Loucy (cell line): ENCODE measurements at regions not wholly inside any gene's neighbourhood (a gene's known extent, or its start where the extent isn't known, plus 50 kb on each side); places are given as distances from the start of the nearest gene placed in this dataset.

Experiments used
- H2AFZ ChIP-seq: fragments of 200-600 bp; sonication (generic); 2 replicates; pipeline ENCODE4 v1.6.0; 2016; ENCODE audit warnings: antibody characterized with exemption, mild to moderate bottlenecking, low read length, moderate library complexity
- H3F3A ChIP-seq: fragments of 200-600 bp; 2 replicates; pipeline ENCODE4 v1.6.0; 2016; ENCODE audit warnings: antibody characterized with exemption, low read depth, mild to moderate bottlenecking
- H3K27me3 ChIP-seq: fragments of 200-600 bp; sonication (generic); 2 replicates; pipeline ENCODE4 v1.6.1; 2014; ENCODE audit warnings: low read length, mild to moderate bottlenecking; ENCODE audit not compliant: insufficient read depth, poor library complexity, severe bottlenecking
- H3K36me3 ChIP-seq: fragments of 200-600 bp; sonication (generic); 2 replicates; pipeline ENCODE4 v1.6.1; 2016; ENCODE audit warnings: low read length; ENCODE audit not compliant: insufficient read depth
- H3K4me1 ChIP-seq: fragments of 200-600 bp; sonication (generic); 2 replicates; pipeline ENCODE4 v1.5.1; 2014; ENCODE audit warnings: low read length, mild to moderate bottlenecking; ENCODE audit not compliant: insufficient read depth, poor library complexity, severe bottlenecking
- H3K4me2 ChIP-seq: fragments of 200-600 bp; sonication (generic); 2 replicates; pipeline ENCODE4 v1.6.0; 2014; ENCODE audit warnings: antibody characterized with exemption, low read length, low read depth, mild to moderate bottlenecking; ENCODE audit not compliant: poor library complexity, severe bottlenecking
- H3K4me3 ChIP-seq: fragments of 200-600 bp; sonication (generic); 2 replicates; pipeline ENCODE4 v1.5.1; 2014; ENCODE audit warnings: low read length, mild to moderate bottlenecking, mixed read lengths; ENCODE audit not compliant: poor library complexity, severe bottlenecking
- H3K79me2 ChIP-seq: fragments of 200-600 bp; sonication (generic); 2 replicates; pipeline ENCODE4 v1.6.1; 2014; ENCODE audit warnings: low read length; ENCODE audit not compliant: insufficient read depth
- H3K9ac ChIP-seq: fragments of 200-600 bp; sonication (generic); 2 replicates; pipeline ENCODE4 v1.6.0; 2014; ENCODE audit warnings: mild to moderate bottlenecking, low read depth, low read length, moderate library complexity; ENCODE audit not compliant: poor library complexity, severe bottlenecking
- H3K9me2 ChIP-seq: fragments of 200-600 bp; sonication (generic); replicated peaks from 2 replicates; pipeline ENCODE4 v1.6.1; 2016; ENCODE audit warnings: low read depth, low read length, mixed read lengths
- H3K9me3 ChIP-seq: fragments of 200-600 bp; sonication (generic); 2 replicates; pipeline ENCODE4 v1.6.1; 2014; ENCODE audit warnings: mild to moderate bottlenecking, antibody characterized with exemption, low read length, low read depth; ENCODE audit not compliant: insufficient read depth
- H4K20me1 ChIP-seq: fragments of 200-600 bp; sonication (generic); 2 replicates; pipeline ENCODE4 v1.6.0; 2014; ENCODE audit warnings: antibody characterized with exemption, low read length, mild to moderate bottlenecking; ENCODE audit not compliant: insufficient read depth, poor library complexity, severe bottlenecking
- EZH2phosphoT487 ChIP-seq: fragments of 200-600 bp; IDR thresholded peaks from 2 replicates; pipeline ENCODE4 v1.6.1; 2018; ENCODE audit warnings: antibody characterized with exemption, mild to moderate bottlenecking, moderate library complexity, borderline replicate concordance
- TF ChIP-seq, protein P1 (sequence below): fragments of 200-600 bp; sonication (generic); conservative IDR thresholded peaks from 2 replicates; pipeline ENCODE4 v1.5.1; 2014; ENCODE audit warnings: mild to moderate bottlenecking, antibody characterized with exemption, low read length

DNA sequence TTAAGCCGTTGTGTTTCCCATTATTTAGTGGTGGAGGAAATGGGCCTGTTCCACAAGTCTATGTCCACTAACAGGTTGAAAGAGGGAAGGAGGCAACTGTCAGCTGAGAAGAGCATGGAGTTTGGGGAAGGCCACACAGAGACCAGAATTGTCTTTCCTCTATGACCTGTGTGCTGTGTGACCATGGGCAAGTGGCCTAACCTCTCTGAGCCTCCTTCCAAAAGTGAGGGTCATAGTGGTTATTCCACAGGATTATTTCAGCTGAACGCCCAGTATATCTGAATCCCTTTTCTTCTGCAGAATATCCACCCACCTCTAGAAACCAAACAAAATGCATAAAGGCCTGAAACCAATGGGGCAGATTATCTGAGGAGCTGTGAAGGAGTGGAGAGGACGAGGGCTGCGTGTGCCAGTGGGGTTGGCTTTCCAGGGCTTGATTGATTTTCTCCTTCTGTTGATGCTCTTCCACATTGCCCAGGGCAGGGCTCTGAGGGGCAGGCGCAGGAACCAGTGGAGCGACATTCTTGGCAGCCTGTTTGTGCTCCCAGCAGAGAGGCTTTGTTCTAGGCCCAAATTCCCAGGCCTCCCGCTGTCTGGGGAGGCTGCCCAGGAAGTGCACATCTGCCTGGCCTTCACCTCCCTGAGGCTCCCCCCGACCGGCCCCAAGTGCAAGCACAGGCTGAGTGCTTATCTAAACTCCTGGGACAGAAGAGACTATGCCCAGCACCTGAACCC lies 452.7 kb downstream of the BCL11B start:
- Histone ChIP-seq H3K36me3 (no peaks in the 10 kb centered on the region), H3K27me3 (peaks cover 8% of the 10 kb centered on the region), H2AFZ (no peak overlapping the region), H3K9ac (no peak overlapping the region), H3K9me2 (no peaks in the 10 kb centered on the region), H3F3A (no peaks in the 10 kb centered on the region), H3K79me2 (no peaks in the 10 kb centered on the region), H3K9me3 (no peaks in the 10 kb centered on the region), H3K4me1 (no peaks in the 10 kb centered on the region), H3K4me3 (no peak overlapping the region), H4K20me1 (no peaks in the 10 kb centered on the region), H3K4me2 (no peak overlapping the region)
- TF ChIP-seq, protein P1, sequence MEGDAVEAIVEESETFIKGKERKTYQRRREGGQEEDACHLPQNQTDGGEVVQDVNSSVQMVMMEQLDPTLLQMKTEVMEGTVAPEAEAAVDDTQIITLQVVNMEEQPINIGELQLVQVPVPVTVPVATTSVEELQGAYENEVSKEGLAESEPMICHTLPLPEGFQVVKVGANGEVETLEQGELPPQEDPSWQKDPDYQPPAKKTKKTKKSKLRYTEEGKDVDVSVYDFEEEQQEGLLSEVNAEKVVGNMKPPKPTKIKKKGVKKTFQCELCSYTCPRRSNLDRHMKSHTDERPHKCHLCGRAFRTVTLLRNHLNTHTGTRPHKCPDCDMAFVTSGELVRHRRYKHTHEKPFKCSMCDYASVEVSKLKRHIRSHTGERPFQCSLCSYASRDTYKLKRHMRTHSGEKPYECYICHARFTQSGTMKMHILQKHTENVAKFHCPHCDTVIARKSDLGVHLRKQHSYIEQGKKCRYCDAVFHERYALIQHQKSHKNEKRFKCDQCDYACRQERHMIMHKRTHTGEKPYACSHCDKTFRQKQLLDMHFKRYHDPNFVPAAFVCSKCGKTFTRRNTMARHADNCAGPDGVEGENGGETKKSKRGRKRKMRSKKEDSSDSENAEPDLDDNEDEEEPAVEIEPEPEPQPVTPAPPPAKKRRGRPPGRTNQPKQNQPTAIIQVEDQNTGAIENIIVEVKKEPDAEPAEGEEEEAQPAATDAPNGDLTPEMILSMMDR: no peak

DNA sequence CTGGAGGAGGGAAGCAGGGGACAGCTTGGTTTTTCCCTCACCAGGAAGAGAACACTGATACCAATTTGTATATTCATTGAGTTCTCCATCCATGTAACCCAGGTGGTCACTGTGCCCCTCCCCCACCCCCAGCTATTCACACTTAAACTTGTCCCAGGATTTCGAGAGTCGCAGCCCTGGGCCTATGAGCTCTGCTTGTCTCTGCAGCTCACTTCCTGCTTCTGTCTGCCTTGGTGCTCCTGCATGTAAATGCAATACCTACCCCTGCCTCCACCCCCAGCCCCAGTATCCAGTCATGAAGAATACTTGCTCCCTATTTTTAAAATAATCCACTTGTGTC lies 452.2 kb downstream of the BCL11B start:
- no peaks in the 10 kb centered on the region for H3K36me3 ChIP-seq

DNA sequence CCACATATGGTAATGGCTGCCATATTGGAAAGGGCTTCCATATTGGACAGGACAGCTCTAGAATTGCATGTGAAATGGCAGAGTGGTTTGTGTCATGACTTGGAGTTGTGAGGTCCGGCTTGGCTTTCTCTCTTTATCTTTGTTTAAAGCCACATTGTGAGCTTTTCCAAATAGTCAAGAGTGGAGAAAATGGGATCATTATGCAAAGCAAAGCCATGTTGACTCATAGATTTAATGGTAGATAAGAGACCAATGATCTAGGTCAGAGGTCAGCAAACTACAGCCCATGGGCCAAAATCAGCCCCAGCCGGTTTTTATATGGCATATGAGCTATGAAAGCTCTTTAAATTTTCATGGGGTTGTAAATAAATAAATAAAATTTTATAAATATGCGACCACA lies 449.1 kb downstream of the BCL11B start:
- peaks cover 8% of the 10 kb centered on the region for H3K27me3 ChIP-seq
- no peaks in the 10 kb centered on the region for H3K9me2 ChIP-seq
- no peaks in the 10 kb centered on the region for H4K20me1 ChIP-seq
- no peaks in the 10 kb centered on the region for H3K36me3 ChIP-seq
- no peak overlapping the region for H3K4me3 ChIP-seq
- TF ChIP-seq, protein P1: no peak
- TF ChIP-seq EZH2phosphoT487: no peak
- H3K79me2 ChIP-seq: no peaks in the 10 kb centered on the region
- H3K9ac ChIP-seq: no peak overlapping the region
- no peak overlapping the region for H2AFZ ChIP-seq
- H3F3A ChIP-seq: no peaks in the 10 kb centered on the region
- no peak overlapping the region for H3K4me2 ChIP-seq
- no peaks in the 10 kb centered on the region for H3K9me3 ChIP-seq
- H3K4me1 ChIP-seq: peaks cover 3% of the 10 kb centered on the region

More for the DNA sequence above, 452.2 kb downstream of the BCL11B start:
- no peaks in the 10 kb centered on the region for H4K20me1 ChIP-seq
- TF ChIP-seq EZH2phosphoT487: no peak
- TF ChIP-seq, protein P1: no peak
- no peak overlapping the region for H3K4me3 ChIP-seq
- H3K4me1 ChIP-seq: no peaks in the 10 kb centered on the region
- no peaks in the 10 kb centered on the region for H3K9me3 ChIP-seq
- no peaks in the 10 kb centered on the region for H3K9me2 ChIP-seq
- H3F3A ChIP-seq: no peaks in the 10 kb centered on the region
- H2AFZ ChIP-seq: no peak overlapping the region
- H3K4me2 ChIP-seq: no peak overlapping the region
- peaks cover 8% of the 10 kb centered on the region for H3K27me3 ChIP-seq
- no peaks in the 10 kb centered on the region for H3K79me2 ChIP-seq
- no peak overlapping the region for H3K9ac ChIP-seq
